ENCODE measurements at regions not wholly inside any gene's neighbourhood (a gene's known extent, or its start where the extent isn't known, plus 50 kb on each side); places are given as distances from the start of the nearest gene placed in this dataset.

GRCh38 chr3:74506246-74506645 lies 108.2 kb downstream of the CNTN3 start:
- DNase-seq = no peak

GRCh38 chr3:74501007-74501406 lies 113.5 kb downstream of the CNTN3 start:
- no peak for DNase-seq

GRCh38 chr3:74500257-74500656 lies 114.2 kb downstream of the CNTN3 start:
- no peak for DNase-seq

- DNase-seq = no peak
Observed at GRCh38 chr3:74491874-74492273, 122.6 kb downstream of the CNTN3 start.

GRCh38 chr3:74489050-74489792 lies 125.2 kb downstream of the CNTN3 start:
- no peak for DNase-seq

GRCh38 chr3:74479915-74480314 lies 134.5 kb downstream of the CNTN3 start:
- no peak for DNase-seq

GRCh38 chr3:74470313-74470712 lies 144.1 kb downstream of the CNTN3 start:
- no peak for DNase-seq

- DNase-seq = no peak
Observed at GRCh38 chr3:74469713-74470112, 144.7 kb downstream of the CNTN3 start.

GRCh38 chr3:74469151-74469550 lies 145.3 kb downstream of the CNTN3 start:
- DNase-seq = no peak

- no peak for DNase-seq
Observed at GRCh38 chr3:74465715-74466410, 148.6 kb downstream of the CNTN3 start.

GRCh38 chr3:74463515-74463914 lies 150.9 kb downstream of the CNTN3 start:
- DNase-seq = no peak

- DNase-seq = no peak
Observed at GRCh38 chr3:74456166-74456565, 158.3 kb downstream of the CNTN3 start.

GRCh38 chr3:74447221-74447620 lies 167.2 kb downstream of the CNTN3 start:
- no peak for DNase-seq

- DNase-seq = no peak
Observed at GRCh38 chr3:74445541-74445940, 168.9 kb downstream of the CNTN3 start.

- DNase-seq = no peak
Observed at GRCh38 chr3:74443102-74443501, 171.4 kb downstream of the CNTN3 start.

GRCh38 chr3:74442683-74443082 lies 171.8 kb downstream of the CNTN3 start:
- no peak for DNase-seq

GRCh38 chr3:74442068-74442467 lies 172.4 kb downstream of the CNTN3 start:
- no peak for DNase-seq

GRCh38 chr3:74436184-74436583 lies 178.3 kb downstream of the CNTN3 start:
- no peak for DNase-seq

- DNase-seq = no peak
Observed at GRCh38 chr3:74435631-74436030, 178.8 kb downstream of the CNTN3 start.

GRCh38 chr3:74434406-74434805 lies 180.1 kb downstream of the CNTN3 start:
- DNase-seq = no peak

GRCh38 chr3:74426571-74426970 lies 187.9 kb downstream of the CNTN3 start:
- DNase-seq = no peak

- no peak for DNase-seq
Observed at GRCh38 chr3:74423867-74424266, 190.6 kb downstream of the CNTN3 start.

GRCh38 chr3:74420538-74421124 lies 193.8 kb downstream of the CNTN3 start:
- DNase-seq = no peak

- DNase-seq = no peak
Observed at GRCh38 chr3:74415731-74416130, 198.7 kb downstream of the CNTN3 start.

Measured in inflammatory macrophage (primary cell).